ENCODE measurements at regions not wholly inside any gene's neighbourhood (a gene's known extent, or its start where the extent isn't known, plus 50 kb on each side); places are given as distances from the start of the nearest gene placed in this dataset.

DNA sequence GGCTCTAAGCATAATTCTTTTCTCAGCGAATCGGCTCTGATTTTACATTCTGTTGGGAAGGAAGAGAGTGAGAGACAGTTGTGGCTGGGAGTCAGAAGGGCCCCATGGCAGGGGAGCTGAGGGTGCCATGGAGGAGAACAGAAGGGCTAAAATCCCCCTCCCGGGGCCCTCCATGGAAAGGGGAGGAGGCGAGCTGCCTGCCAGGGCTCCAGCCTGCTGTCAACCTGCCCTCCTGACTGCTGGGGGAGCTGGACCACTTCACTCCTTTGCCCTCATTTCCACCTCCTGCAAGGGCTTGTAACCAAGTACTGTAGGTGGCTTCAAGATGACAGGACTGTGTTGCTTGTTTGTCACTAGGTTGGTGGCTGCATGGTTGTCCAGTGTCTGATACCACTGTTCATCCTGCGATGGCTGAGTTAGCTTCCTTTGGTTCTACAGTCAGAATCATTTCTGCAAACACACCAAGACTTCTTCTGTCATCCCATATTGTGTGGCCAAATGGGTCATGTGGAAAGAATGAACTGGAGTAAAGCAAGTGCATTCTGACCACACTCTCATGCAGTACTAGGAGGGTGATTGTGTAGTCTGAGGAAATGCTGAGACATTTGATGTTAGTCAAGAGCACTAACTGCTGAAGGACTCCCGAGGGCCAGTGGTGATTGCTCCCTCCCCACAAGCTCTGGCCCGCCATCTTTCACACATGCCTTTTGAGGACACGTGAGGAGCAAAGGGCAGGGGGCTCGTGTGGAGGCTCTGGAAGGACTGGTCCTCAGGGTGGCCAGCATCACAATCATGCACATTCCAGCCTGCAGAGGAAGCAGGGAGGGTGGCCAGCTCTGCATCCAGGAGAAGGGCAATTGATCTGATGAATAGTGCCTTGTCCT lies 307.2 kb downstream of the GADD45G start:
- no peak for DNase-seq (ENCODE audit: low read depth)

- DNase-seq (ENCODE audit: low read depth), result no peak
Measured at GRCh38 chr9:89912605-89912953, 307.8 kb downstream of the GADD45G start.

DNA sequence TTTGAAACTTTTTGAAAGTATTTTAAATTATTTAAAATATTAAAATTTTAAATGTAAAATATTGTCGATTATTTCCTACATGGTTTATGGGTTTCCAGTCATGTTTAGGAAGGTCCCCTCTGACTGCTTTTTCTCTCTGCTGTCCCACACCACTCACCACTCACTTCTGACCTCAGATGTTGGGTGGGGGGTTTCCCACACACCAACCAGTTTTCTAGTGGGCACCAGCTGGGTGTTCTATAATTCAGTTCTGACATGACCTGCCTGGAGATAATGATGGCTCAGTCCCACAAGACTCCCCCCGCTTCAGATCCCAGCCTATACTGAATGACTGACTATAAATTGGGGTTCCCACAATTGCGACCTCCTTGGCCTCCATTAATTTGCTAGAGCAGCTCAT lies 310.4 kb downstream of the GADD45G start:
- no peak for DNase-seq (ENCODE audit: low read depth)

DNA sequence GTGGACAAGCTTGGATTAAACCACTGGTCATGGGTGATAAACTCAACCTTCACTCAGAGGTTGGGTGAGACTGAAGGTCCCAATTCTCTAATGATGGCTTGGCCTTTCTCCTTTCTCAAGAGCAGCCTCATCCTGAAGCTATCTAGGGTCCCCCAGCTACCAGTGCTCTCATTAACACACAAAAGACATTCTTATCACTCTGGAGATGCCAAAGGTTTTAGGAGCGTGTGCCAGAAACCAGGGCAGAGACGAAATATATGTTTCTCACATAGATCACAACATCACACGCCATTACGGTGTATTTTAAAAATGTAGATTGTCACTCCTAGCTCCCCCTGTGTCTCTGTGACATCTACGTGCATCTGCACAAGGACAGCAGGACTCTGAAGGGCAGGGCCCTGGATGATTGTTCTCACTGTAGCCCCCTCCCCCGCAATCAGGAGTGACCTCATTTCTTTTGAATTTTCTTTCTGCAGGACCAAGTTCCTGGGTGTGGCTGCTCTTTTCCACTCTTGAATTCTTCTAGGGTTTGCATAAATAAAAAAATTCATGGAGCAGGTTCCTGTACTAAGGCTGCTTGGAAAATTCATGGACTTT lies 311.3 kb downstream of the GADD45G start:
- DNase-seq (ENCODE audit: low read depth), result no peak

- DNase-seq (ENCODE audit: low read depth), result no peak
Measured at GRCh38 chr9:89917861-89918260, 313.0 kb downstream of the GADD45G start.

DNA sequence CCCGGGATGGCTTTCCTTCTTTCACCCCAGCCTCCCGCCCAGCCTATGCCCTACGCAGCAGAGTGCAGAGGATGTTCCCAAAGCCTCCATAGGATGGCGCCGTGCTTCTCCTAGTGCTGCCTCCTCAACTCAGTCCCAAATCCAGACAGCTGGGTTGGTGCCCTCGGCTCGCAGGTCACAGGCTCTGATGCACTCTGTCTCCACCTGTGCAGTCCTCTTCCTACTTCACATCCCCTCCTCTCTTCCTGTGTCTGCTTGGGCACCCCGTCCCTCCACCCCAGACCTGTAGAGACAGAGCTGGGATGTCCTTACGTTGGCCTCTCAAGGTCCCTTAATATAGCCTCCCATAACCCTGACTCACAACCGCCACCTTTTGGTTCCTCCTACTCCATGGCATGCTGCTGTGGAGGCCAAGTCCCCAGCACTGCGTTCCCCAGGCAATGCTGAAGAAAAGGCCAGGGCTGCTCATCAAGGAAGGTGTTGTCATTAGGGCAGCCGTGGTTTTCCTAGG lies 314.4 kb downstream of the GADD45G start:
- DNase-seq (ENCODE audit: low read depth), result no peak

- DNase-seq (ENCODE audit: low read depth), result no peak
Measured at GRCh38 chr9:89920131-89920530, 315.3 kb downstream of the GADD45G start.

DNA sequence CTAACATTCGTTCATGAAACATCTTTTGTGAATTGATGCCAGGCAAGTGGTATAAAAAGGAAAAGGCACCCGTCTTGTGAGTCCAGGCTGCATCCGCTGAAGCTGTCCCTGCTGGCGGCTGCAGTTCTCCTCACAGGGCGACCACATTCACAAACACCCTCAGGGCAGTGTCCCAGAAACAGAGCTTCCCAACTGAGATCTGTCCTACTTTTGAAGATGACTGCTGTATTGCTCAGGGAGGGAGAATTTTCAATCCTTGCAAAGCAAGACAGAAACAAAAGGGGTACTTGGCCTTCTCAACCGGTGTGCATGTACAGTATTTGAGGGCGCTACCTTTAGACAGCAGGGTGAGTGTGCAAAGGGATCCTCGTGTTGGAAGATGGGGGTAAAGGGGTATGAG lies 316.1 kb downstream of the GADD45G start:
- no peak for DNase-seq (ENCODE audit: low read depth)

DNA sequence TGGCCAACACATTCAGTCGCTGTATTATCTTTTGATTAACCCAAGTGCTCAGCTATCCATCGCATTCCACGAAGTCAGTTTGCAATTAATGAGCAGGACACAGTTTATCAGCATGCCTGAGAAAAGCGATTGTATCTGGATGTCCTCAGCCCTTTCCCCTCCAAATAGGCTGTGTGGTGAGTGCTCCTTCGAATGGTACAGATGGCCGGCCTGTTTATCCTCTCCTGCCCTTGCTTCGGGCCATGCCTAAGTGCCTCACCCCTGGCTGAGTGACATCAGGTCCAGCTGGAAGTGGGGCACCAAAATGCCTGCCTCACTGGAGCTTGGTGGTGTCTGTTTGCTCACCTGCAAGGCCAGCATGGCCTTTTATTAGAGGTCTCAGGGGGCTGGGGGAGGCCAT lies 317.3 kb downstream of the GADD45G start:
- no peak for DNase-seq (ENCODE audit: low read depth)

DNA sequence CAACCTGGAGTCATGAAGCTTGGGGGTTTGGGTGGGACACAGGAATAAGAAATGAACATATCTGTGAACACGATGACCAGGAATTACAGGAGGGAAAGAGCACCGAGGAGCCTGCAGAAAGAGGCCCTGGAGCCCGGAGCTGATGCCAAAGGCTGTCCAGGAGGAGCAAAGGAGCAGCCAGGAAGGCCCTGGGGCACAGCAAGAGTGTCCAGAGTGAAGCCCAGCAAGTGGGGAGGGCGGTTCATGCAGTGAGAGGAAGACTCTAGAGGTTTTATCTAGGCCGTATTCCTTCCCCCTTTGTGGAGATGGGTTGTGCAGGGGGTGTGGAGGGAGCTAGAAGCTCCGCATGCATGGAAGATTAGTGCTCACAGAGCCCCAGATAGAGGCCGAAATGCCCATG lies 318.4 kb downstream of the GADD45G start:
- no peak for DNase-seq (ENCODE audit: low read depth)

- no peak for DNase-seq (ENCODE audit: low read depth)
Measured at GRCh38 chr9:89923961-89924504, 319.2 kb downstream of the GADD45G start.

DNA sequence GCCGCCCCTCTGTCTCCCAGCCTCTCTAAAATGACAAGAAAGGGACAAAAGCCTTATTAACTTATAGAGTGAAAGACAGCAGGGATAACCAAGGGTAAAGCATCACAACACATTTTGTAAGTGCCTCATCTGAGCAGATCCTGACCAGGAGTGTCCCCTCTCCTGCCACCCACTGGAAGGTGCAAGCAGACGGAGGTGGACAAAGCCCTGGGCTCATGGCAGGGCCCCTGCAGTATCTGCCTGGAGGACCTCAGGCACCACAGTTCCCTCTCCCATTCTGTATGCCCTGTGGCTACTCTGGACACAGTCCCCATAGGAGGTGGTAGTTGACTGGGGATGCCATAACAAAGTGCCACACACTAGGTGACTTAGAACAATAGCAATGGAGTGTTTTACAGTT lies 319.8 kb downstream of the GADD45G start:
- DNase-seq (ENCODE audit: low read depth), result no peak

- no peak for DNase-seq (ENCODE audit: low read depth)
Measured at GRCh38 chr9:89926167-89926566, 321.4 kb downstream of the GADD45G start.

GRCh38 chr9:89926691-89927220 lies 321.9 kb downstream of the GADD45G start:
- DNase-seq (ENCODE audit: low read depth), result no peak

DNA sequence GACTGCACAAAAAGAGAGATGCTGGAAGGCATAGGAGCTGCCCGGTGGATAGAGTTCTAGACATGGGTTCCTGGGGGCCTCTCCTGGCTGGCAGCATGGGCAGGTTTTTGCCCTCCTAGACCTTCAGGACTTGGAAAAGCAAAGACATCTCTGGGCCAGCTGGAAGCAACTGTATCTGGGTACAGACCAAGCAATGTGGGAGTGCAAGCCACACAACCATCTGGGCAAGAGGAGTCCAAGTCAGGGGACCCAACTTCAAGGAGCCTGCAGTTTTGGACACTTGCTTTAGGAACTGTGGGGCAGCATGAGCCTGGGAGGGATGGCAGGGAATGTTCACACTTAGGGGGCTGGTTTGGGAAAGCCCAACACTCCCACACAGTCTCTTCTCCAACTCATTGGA lies 323.3 kb downstream of the GADD45G start:
- no peak for DNase-seq (ENCODE audit: low read depth)

DNA sequence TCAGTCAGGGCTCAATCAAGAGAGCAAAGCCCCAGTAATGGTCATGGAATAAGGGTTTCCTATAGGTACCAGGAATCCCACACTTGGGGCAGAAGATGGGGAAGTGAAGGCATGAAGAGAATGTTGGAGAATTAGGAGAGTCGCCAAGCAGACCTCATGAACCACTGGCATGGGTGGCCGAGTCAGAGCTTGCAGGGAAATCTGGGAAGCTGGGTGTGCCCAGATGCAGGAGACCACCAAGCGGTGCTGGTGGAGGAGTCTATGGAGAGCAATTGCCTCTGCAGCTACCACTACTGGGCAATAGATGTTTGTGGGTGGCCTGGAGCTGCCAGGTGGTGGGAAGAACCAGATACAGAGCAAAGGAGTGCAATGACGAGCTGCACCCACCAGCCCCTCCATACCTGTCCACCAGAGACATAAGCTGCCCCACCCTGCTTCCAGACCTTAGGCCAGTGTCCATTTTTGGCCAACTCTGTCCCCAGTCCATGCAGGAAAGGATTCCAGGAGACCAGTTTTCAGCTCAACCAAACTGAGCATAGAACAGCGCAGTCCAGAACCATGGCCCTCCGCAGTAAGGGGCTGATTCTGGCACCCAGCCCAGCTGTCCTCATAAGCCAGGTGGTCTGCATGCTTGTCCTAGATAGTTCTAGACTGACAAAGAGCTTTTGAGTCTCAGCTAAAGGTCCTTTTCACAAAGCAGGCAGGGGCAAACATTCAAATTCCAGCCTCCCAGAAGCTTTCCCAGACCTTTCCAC lies 323.9 kb downstream of the GADD45G start:
- DNase-seq (ENCODE audit: low read depth), result no peak

GRCh38 chr9:89929315-89929672 lies 324.5 kb downstream of the GADD45G start:
- DNase-seq (ENCODE audit: low read depth), result no peak

GRCh38 chr9:89929673-89930480 lies 325.1 kb downstream of the GADD45G start:
- DNase-seq (ENCODE audit: low read depth), result no peak

DNA sequence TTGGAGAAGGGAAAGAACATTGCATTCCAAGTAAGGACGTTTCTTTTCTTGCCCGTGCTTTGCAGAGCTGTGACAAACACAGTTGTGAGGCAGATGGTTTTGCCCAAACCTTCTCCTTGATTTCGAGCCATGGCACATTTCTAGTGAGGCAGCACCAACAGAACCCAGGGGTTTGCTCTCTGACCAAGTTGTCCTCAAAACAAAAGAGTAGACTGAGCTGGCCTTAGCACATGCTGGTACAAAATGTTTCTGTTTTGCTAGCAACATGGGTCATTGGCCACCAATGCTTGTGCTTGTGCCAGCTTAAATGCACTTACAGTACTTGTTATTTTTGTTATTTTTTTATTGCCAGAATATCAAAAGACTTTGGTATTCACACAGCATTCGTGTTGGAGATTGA lies 328.8 kb downstream of the GADD45G start:
- no peak for DNase-seq (ENCODE audit: low read depth)

- DNase-seq (ENCODE audit: low read depth), result no peak
Measured at GRCh38 chr9:89935115-89935514, 330.3 kb downstream of the GADD45G start.

DNA sequence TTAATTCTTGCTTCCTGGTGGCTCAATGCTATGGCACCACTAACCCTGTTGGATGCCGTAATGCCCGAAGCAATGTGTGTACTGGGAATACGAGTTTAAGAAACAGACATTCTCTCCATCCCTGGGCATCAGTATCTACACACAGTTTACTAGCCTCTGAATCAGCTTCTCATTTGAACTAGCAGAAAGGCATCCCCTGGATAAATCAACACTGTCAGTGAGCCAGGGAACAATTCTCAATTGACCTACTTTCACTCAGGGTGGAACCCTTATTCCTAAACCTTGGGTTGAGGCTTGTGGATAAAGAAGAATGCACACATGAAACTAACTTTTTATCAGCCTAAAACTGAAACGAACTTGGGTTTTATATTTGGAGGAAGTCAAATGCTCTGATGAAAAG lies 331.0 kb downstream of the GADD45G start:
- DNase-seq (ENCODE audit: low read depth), result no peak

- DNase-seq (ENCODE audit: low read depth), result no peak
Measured at GRCh38 chr9:89937051-89937450, 332.2 kb downstream of the GADD45G start.

All from stimulated activated CD8-positive, alpha-beta memory T cell treated with anti-CD3 and anti-CD28 coated beads, Interleukin-15, amount 100 ng/mL, for 1 hour (primary cell).